Stimulated activated naive CD8-positive, alpha-beta T cell treated with anti-CD3 and anti-CD28 coated beads, Interleukin-15, Interleukin-2, amounts not matched to agents 100 U/mL and 50 U/mL, for 24 hours (primary cell): ENCODE measurements at regions not wholly inside any gene's neighbourhood (a gene's known extent, or its start where the extent isn't known, plus 50 kb on each side); places are given as distances from the start of the nearest gene placed in this dataset.

ENCODE experiments used
- ATAC-seq: fragments of 150-1000 bp; cut with Tn5 transposase; one replicate; pipeline ENCODE4 v1.10.0; 2021
- DNase-seq: peaks from one replicate; pipeline ENCODE4 v3.0.0; 2021

DNA sequence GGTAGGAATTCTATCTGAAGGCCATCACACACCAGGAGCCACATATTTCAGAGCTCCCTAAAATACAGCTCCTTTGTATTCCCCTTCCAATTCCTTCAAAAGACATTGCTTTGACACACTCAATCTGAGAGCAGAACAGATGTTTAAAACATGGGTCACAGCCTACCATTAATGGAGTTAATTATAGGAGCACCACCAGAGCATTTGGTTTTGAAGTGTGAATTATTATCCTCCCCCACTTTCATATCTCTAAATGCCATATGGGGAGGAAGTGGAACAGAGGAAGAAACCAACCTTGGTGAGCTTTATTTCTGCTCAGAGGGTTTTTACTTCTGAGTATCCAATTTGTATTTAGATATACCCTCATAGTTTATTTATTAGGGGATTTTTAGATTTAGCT is 50.7 kb upstream of the TNFRSF21 start:
- ATAC-seq (no peak), DNase-seq (no peak)

DNA sequence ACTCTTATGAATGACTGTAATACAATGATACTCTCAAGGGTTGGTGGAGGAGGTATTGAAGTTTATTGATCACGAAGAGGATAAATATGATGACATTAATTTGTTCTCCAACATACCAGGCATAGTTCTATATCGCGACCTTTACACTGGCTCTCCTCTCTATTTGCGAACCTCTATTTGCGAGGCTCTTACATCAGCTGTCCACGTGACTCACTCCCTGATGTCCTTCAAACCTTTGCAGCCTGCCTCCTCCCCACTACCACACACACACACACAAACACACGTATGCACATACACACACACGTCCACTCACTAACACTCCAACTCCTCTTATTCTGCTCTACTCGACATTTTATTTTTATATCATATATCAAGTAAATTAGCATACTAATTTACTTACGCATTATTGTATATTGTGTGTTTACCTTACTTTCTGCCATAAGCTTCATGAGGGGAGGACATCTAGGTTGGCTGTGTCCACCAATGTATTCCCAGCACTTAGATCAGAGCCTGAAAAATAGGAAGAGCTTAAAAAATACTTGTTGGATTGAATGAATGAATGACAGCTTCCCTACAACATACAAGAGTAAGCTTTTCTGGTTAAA is 53.3 kb upstream of the TNFRSF21 start:
- DNase-seq, result no peak
- no peak for ATAC-seq

DNA sequence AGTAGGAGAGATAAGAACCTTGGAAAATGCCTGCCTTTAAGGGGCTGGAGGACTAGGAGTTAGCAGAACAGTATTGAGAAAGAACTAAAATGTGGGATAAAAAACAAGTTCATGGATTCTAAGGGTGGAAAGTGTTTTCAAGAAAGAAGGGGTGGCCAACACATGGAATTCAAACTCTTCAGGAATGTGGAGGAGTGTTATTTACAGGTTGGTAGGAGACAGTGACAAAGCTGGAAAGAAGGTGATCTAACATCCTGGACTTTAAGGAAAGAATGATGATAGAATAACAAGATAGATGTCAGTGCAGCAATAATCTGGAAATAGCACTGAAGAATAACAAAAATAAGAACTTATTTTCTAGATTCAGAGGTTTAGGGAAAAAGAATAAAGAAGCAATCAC is 54.0 kb upstream of the TNFRSF21 start:
- no peak for DNase-seq
- ATAC-seq, result no peak

DNA sequence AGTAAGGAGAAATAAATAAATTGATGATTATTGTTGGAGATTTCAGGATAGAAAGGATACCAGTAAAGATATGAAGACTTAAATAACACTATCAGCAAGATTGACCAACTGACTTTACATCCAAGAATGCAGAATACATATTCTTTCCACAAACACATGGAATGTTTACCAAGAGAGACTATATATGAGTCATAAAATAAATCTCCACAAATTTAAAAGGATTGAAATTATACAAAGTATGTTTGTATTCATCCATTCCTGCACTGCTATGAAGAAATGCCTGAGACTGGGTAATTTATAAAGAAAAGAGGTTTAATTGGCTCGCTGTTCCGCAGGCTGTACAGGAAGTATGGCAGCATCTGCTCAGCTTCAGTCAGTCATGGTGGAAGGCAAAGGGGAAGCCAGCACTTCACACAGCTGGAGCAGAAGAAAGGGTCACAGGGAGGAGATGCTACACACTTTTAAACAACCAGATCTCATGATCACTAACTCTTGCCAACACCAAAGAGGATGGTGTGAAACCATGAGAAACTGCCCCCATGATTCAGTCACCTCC is 56.7 kb upstream of the TNFRSF21 start:
- DNase-seq (no peak), ATAC-seq (no peak)

DNA sequence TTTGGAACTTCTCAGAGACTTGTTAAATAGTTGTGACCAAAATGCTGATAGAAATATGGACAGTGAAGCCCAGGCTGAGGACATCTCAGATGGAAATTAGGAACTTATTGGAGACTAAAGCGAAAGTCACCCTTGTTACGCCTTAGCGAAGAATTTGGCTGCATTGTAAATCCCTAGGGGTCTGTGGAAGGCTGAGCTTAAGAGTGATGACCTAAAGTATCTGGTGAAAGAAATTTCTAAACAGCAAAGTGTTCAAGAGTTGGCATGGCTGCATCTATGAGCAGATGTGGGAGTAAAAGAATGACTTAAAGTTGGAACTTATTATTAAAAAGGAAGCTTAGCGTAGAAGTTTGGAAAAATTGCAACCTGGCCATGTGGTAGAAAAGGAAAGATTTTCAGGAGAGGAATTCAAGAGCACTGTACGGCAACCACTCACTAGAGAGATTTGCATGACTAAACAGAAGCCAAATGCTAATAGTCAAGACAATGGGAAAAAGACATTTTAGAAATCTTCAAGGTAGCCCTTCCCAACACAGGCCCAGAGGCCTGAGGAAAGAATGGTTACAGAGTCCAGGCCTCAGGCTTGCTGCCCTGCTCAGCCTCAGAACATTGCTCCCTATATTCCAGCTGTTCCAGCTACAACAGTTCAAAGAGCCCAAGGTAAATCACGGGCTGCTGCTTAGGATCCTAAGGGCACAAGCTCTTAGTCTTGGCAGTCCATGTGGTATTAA is 61.6 kb upstream of the TNFRSF21 start:
- no peak for DNase-seq
- no peak for ATAC-seq

DNA sequence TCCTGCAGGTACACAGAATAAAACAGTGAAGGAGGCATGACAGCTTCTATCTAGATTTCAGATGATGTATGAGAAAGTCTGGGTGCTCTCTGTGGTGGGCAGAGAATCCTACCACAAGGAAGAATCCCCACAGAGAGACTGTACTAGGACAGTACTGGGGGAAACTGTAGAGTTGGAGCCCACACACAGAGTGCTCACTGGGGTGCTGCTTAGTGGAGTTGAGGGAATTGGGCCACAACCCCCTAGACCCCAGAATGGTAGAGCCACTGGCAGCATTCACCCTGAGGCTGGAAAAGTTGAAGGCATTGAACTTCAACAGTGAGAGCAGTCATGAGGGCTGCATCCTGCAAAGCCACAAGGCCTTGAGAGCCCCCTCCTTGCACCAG is 62.2 kb upstream of the TNFRSF21 start:
- DNase-seq (no peak), ATAC-seq (no peak)

DNA sequence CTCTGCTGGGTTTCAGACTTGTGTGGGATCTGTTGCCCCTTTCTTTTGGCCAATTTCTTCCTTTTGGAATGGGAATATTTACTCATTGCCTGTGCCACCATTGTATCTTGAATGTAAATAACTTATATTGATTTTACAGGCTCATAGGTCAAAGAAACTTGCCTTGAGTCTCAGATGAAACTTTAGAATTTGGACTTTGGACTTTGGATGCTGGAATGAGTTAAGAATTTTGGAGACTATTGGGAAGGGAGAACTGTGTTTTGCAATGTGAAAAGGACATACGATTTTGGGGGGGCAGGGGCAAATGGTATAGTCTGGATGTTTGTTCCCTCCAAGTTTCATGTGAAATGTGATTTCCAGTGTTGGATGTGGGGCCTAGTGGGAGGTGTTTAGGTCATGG is 62.6 kb upstream of the TNFRSF21 start:
- no peak for DNase-seq
- ATAC-seq, result no peak

DNA sequence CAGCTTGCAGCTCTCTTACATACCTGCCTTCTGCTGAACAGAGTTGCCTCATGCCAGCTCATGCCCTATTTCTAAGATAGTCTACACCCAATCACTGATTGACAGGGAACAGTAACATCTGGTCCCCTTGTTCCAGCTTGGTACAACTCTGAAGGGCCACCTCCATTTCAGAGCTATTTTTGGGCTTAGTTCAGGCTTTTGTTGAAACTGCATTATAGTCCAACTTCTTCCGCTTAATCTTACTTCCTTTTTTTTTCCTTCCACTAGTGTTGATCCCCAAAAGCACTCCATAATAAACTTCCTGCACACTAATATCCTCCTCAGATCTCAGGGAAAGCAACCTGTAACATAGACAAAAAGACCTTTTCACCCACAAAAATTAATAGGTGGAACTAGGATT is 65.7 kb upstream of the TNFRSF21 start:
- DNase-seq (no peak), ATAC-seq (no peak)

DNA sequence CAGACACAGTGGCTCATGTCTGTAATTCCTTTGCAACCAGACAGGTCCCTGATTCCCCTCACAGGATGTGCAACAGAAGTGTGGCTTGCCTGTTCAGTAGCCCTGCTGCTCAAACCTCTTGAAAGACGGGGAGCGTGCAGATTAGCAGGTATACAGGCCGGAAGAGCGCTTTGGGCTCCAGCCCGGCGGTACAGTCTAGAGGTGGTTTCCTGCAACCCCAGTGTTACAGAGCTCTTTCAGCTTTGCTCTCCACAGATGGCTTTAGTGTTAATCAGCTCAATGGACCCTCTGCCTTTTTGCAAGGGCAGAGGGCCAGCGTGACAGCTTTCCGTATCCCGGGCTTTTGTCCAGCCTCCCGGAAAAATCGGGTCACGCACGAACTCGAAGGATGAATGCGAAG is 67.2 kb upstream of the TNFRSF21 start:
- no peak for DNase-seq
- ATAC-seq, result peak; percentile 43

DNA sequence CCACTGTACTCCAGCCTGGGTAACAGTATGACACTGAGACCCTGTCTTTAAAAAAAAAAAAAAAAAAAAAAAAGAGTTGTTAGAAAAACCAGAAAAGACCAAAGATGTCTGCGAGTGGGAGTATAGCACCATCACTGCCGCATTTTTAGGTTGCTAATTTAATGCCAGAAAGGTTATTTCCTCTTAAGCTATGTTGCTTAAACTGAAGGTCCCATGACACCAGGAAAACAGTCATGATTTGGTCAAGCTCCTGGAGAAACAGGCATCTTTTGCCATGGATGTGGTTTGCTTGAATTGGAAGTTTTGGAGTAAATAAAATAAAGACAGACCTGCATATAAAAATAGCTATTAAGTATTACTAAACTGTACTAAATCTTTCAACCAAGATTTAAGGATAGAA is 68.3 kb upstream of the TNFRSF21 start:
- ATAC-seq (no peak), DNase-seq (no peak)

DNA sequence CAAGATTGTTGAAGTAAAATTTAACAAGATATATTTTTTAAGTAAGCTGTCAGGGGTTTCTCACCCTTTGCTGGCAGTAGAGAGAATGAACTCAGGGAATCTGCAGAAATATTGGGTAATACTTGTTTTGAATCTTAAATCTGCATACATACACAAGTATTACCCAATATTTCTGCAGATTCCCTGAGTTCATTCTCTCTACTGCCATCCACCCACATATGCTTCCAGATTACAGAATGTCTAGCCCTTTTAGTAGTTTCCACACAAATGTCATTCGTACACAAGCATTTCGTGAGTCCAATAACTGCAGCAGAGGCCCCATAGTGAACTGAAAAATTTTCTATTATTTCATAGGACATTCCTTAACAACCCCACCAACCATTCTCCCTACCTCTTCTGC is 69.6 kb upstream of the TNFRSF21 start:
- ATAC-seq (no peak), DNase-seq (no peak)

DNA sequence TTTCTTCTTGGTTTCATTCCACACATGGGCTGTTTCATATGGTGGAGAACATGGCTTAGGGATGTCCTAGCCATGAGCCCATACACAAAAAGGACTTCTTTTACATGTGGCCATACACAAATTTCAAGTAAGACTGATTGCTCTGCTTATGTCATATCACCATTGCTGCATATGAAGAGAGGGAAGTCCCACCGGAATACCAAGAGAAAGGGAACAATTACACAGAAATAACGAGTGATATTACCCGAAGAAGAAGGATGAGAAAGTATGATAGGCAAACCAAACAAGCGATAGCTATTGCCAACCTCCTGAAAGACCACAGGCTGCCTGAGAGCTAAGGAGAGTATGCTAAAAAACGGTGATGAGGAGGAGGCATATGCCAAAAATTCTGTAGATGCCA is 70.5 kb upstream of the TNFRSF21 start:
- no peak for DNase-seq
- no peak for ATAC-seq

DNA sequence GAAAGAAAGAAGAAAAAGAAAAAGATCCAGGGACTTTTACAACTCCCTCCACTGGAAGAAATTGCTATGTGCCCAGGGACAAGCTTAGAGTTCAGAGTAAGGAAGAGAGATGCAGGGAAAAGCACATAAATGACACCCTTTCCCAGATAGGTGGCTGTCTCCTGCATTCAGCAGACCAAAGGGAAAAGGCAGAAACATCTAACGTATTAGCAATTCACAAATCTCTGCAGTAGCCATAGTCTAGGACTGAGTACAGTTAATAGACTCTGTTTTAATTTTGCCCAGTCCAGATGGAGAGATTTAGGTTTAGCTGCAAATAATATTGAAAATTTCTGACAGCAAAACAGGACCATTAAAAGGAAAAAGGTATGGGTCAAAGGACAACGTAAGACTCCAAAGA is 71.3 kb upstream of the TNFRSF21 start:
- ATAC-seq (no peak), DNase-seq (no peak)

DNA sequence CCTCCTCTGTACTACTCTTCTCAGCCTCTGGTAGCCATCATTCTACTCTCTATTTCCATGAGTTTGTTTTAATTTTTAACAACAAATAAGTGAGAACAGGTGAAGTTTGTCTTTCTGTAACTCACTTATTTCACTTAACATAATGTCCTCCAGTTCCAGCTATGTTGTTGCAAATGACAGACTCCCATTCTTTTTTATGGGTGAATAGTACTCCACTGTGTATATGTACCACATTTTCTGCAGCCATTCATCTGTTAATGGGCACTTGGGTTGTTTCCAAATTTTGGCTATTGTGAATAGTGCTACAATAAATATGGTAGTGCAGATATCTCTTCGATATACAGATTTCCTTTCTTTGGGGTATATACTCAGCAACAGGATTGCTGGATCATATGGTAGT is 73.7 kb upstream of the TNFRSF21 start:
- DNase-seq (no peak), ATAC-seq (no peak)

DNA sequence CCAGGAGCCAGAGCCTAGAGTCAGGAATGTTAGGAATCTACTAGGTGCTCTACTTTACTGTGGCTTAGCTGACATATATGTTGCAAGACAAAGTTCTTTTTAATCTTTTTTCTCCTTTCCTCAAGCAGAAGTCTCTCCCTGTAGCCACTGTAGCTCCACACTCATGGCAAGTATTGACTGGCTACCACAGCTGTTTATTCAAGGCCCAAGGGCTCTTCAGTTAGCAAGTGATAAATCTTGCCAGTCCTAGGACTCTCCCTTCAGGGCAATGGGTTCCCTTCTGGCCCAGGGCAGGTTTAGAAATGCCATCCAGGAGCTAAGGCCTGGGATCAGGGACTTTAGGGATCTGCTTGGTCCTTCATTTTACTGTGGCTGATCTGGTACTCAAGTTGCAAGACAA is 82.0 kb upstream of the TNFRSF21 start:
- ATAC-seq, result no peak

DNA sequence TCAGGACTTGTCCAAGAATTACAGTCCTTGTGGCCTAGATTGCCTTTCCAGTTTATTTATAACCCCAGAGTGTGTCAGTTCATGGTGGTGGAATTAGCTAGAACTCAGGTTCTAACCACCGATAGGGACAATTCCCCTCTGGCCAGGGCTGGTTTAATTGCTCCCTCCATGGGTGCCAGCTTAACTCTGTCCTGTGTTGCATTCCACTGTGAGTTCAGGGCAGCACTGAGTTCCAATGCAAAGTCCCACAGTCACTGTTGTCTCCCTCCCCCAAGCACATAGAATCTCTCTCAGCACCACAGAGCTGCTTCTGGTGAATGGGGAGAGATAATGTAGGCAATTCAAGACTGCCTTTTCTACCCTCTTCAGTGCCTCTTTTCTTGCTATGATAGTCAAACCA is 82.5 kb upstream of the TNFRSF21 start:
- ATAC-seq (no peak), DNase-seq (no peak)

More for the DNA sequence above, 82.0 kb upstream of the TNFRSF21 start:
- no peak for DNase-seq

DNA sequence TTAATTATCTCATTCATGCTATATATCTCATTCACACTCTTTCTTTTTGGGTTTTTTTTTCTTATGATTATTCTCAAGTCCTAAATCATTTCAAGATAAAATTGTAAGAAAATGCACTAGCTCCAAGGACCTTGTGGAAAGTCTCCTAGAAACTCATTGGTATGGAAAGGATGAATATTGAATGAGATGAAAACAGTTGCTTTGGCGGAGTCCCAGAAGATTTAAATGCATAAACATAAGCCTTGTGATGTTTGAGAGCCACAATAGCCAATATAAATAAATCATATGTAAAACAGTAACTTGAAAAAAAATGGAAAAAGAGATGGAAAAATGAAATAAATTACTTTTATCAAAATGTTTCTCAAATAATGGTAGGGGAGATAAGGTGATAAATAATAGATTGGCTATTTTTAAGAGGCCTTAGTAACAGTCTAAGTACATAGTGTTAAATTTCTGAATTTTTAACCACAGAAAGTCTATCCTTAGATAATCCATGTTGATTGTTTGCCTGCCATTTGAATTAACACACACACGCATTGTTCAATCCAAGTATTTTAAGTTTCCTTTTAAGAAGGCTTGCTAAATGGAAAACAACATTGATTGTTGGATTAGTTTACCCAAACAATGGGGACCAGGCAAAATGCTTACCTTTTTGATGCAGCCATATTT is 81.1 kb upstream of the CD2AP start:
- DNase-seq (no peak), ATAC-seq (no peak)

DNA sequence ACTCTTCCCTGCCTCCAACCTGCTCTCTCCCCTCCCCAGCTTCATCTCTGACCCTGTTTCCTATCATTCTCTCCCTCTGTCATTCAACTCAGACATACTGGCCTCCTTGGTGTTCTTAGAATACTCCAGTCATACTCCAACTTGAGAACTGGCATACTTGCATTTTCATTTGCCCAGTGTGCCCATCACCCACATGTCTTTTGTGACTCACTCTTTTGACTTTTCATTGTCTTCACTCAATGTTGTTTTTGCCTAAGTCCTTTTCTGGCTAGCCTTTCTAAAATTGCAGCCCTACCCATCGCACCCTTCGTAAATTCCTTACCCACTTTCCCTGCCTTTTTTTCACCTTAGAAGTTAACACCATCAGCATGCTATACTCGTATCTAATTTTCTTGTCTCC is 77.0 kb upstream of the CD2AP start:
- no peak for ATAC-seq
- no peak for DNase-seq

DNA sequence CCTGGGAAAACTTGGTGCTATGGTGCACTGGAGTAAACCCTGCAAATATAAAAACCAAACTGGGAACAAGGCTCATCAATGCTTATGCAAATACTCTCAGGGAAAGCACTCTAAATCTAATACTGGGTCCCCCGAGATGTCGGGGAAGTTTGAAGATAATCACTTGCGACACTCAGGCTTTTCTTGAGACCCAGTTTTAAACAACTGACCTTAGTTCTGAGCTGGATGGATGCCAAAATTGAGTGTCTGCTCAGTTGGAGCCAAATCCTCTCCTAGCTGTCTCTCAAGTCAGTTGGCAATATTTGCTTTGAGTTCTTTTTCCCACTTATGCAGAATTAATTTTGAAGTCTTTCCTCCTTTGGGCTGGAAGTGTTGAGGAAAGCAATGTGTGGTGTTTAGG is 75.5 kb upstream of the CD2AP start:
- DNase-seq, result no peak
- ATAC-seq, result no peak

DNA sequence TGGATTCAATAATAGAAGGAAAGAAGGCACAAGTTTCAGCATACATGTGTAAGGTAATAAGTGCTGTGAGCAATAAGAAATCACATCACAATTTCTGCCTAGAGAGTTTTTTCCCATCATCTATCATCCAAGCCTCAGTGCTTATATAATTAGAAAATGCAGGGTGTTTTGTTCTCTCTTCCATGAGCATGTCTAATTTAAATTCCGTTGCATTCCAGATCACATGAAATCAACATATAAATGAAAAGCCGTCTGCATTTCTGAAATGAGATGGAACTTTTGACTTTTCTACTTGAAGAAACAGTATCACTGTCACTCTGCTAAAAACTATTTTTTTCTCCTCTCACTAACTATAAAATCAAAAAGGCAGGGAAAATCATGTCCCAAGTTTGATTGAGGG is 74.5 kb upstream of the CD2AP start:
- ATAC-seq, result no peak
- DNase-seq, result no peak

DNA sequence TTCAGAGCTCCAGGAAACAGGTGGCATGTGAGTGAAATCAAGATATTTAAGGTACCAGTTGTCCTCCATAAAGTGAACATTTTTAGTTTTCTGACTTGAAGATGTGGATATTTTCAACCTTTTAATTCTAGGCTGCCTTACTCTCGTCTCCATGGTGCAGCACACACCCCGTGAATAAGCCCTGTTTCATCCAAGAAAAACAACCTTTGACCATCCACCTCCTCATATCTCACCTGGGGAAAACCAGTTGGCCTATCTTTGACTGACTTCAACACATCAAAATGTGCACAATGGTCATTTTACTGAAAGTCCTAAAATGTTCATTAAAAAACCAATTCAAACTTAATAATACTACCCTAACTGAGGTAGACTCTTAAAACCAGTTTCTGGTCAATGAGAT is 73.8 kb upstream of the CD2AP start:
- DNase-seq (no peak), ATAC-seq (no peak)

DNA sequence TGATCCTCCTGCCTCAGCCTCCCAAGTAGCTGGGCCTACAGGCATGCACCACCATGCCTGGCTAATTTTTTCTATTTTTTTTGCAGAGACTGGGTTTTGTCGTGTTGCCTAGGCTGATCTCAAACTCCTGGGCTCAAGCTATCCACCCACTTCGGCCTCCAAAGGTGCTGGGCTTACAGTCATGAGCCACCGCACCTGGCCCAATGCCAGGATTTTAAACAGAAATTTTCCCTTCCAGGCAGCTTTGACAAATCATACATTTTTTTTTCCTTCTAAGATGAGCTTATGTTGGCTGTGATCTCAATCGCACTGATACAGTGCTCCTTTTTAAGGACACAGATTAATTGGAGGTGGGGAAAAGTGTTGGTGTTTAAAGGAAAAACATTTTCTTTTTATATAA is 73.2 kb upstream of the CD2AP start:
- no peak for ATAC-seq
- DNase-seq, result no peak

DNA sequence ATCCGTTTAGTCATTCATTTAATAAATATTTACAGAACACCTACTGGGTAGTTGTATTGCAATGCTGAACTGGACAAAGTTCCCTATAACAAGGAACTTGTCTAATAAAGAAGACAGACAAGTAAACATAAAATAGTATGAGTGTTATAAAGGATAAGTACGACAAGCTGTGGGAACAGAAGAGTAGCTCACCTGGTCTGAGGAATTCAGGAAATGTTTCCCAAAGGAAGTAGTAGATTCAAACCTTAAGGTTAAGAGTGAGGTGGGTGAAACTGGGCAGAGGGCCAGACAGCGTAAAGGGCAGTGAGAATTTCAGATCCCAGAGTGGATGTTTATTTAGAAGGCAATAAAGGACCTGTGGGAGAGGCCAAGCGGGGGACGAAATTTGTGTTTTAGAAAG is 72.3 kb upstream of the CD2AP start:
- DNase-seq (no peak), ATAC-seq (no peak)
